ENCODE measurements at regions not wholly inside any gene's neighbourhood (a gene's known extent, or its start where the extent isn't known, plus 50 kb on each side); places are given as distances from the start of the nearest gene placed in this dataset.

- Mint-ChIP-seq H3K27ac (no peak overlapping the region), H3K27me3 (ENCODE audit: insufficient read depth) (peaks cover 2% of the 10 kb centered on the region), H3K4me1 (ENCODE audit: low read depth) (no peaks in the 10 kb centered on the region), H3K36me3 (ENCODE audit: low read depth) (peaks cover 5% of the 10 kb centered on the region; the same call in 1 of the 2 replicates), H3K9me3 (peaks cover 57% of the 10 kb centered on the region), H3K4me3 (no peak overlapping the region; the same call in 1 of the 2 replicates)
- TF ChIP-seq, protein P1, sequence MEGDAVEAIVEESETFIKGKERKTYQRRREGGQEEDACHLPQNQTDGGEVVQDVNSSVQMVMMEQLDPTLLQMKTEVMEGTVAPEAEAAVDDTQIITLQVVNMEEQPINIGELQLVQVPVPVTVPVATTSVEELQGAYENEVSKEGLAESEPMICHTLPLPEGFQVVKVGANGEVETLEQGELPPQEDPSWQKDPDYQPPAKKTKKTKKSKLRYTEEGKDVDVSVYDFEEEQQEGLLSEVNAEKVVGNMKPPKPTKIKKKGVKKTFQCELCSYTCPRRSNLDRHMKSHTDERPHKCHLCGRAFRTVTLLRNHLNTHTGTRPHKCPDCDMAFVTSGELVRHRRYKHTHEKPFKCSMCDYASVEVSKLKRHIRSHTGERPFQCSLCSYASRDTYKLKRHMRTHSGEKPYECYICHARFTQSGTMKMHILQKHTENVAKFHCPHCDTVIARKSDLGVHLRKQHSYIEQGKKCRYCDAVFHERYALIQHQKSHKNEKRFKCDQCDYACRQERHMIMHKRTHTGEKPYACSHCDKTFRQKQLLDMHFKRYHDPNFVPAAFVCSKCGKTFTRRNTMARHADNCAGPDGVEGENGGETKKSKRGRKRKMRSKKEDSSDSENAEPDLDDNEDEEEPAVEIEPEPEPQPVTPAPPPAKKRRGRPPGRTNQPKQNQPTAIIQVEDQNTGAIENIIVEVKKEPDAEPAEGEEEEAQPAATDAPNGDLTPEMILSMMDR (IDR thresholded peaks at IDR 0.05): no peak
- DNase-seq: no peak
Measured at GRCh38 chr22:48475661-48476345, 1351.9 kb downstream of the BRD1 start.

- H3K9me3 Mint-ChIP-seq: peaks cover 60% of the 10 kb centered on the region
- no peaks in the 10 kb centered on the region for H3K4me1 Mint-ChIP-seq (ENCODE audit: low read depth)
- peaks cover 2% of the 10 kb centered on the region for H3K27me3 Mint-ChIP-seq (ENCODE audit: insufficient read depth)
- no peak overlapping the region for H3K27ac Mint-ChIP-seq
- peaks cover 5% of the 10 kb centered on the region; the same call in 1 of the 2 replicates for H3K36me3 Mint-ChIP-seq (ENCODE audit: low read depth)
- DNase-seq: no peak
- H3K4me3 Mint-ChIP-seq: no peak overlapping the region
- TF ChIP-seq, protein P1 (IDR thresholded peaks at IDR 0.05): no peak
Measured at GRCh38 chr22:48474881-48475280, 1352.8 kb downstream of the BRD1 start.

- TF ChIP-seq, protein P1 (IDR thresholded peaks at IDR 0.05): no peak
- no peak overlapping the region for H3K27ac Mint-ChIP-seq
- no peaks in the 10 kb centered on the region for H3K4me1 Mint-ChIP-seq (ENCODE audit: low read depth)
- no peak for DNase-seq
- peaks cover 2% of the 10 kb centered on the region for H3K27me3 Mint-ChIP-seq (ENCODE audit: insufficient read depth)
- H3K9me3 Mint-ChIP-seq: peaks cover 61% of the 10 kb centered on the region
- peaks cover 5% of the 10 kb centered on the region; the same call in 1 of the 2 replicates for H3K36me3 Mint-ChIP-seq (ENCODE audit: low read depth)
- H3K4me3 Mint-ChIP-seq: no peak overlapping the region
Measured at GRCh38 chr22:48473202-48473601, 1354.5 kb downstream of the BRD1 start.

DNA sequence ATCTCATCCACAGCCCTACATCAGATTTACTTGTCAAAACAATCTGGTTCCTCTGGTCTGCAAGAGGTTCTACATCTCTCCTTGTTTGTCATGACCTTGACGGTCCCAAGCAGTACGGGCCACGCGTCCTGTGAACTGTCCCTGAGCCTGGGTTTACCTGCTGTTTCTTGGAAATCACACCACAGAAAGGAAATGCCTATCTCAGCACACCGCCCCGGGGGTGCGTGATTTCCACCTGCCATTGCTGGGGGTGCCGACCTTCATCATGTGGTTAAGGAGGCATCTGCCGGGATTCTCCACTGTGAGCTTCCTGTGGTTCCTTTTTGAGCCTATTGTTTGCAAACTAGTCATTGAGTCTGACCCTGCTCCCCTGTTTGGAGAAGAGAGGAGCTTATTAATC lies 1363.4 kb downstream of the BRD1 start:
- H3K36me3 Mint-ChIP-seq (ENCODE audit: low read depth): no peaks in the 10 kb centered on the region
- peaks cover 1% of the 10 kb centered on the region for H3K27me3 Mint-ChIP-seq (ENCODE audit: insufficient read depth)
- TF ChIP-seq, protein P1 (IDR thresholded peaks at IDR 0.05): no peak
- peaks cover 59% of the 10 kb centered on the region for H3K9me3 Mint-ChIP-seq
- no peak for DNase-seq
- no peak overlapping the region for H3K4me3 Mint-ChIP-seq
- no peak overlapping the region for H3K27ac Mint-ChIP-seq
- no peaks in the 10 kb centered on the region for H3K4me1 Mint-ChIP-seq (ENCODE audit: low read depth)

DNA sequence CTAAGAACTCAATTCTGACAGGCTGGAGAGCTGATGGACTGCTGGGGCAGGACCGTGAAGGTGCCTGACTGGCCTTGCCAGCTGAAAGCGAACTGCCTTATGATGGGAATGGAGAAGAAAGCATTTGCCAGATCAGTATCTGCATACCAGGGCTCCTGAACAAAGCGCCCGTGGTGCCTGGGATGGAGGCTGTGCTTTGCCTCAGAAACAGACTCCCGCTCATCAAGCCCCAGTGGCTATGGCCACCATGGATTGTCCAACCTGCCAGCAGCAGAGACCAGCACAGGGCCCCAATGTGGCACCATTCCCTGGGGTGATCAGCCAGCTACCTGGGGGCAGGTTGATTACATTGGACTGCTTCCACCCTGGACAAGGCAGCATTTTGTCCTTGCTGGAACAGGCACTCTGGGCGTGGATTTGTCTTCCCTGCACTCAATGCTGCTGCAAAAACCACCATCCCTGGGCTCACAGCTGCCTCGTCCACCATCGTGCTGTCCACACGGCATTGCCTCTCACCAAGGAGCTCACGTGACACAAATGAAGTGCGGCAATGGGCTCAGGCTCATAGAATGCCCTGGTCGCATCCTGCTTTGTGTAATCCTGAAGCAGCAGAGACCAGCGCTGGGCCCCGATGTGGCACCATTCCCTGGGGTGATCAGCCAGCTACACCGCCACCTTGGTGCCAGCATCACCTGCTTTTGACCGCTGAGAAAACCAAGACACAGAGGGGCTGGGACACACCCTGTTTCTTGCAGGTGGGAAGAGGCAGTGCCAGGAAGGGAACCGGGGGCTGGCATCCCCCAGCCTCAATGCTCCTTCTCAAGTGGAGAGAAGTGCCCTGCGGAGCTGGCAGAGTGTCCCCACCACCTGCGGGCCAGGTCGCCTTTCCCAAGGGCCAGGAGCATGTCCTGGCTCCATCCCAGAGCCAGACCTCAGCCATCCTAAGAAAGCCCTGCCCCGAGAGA lies 1367.5 kb downstream of the BRD1 start:
- DNase-seq: no peak
- Mint-ChIP-seq H3K9me3 (peaks cover 64% of the 10 kb centered on the region), H3K36me3 (ENCODE audit: low read depth) (peaks cover 5% of the 10 kb centered on the region; the same call in 1 of the 2 replicates), H3K27me3 (ENCODE audit: insufficient read depth) (peaks cover 1% of the 10 kb centered on the region), H3K4me1 (ENCODE audit: low read depth) (no peaks in the 10 kb centered on the region), H3K27ac (no peak overlapping the region), H3K4me3 (no peak overlapping the region)
- TF ChIP-seq, protein P1 (IDR thresholded peaks at IDR 0.05): no peak
